ENCODE measurements at regions not wholly inside any gene's neighbourhood (a gene's known extent, or its start where the extent isn't known, plus 50 kb on each side); places are given as distances from the start of the nearest gene placed in this dataset.

DNA sequence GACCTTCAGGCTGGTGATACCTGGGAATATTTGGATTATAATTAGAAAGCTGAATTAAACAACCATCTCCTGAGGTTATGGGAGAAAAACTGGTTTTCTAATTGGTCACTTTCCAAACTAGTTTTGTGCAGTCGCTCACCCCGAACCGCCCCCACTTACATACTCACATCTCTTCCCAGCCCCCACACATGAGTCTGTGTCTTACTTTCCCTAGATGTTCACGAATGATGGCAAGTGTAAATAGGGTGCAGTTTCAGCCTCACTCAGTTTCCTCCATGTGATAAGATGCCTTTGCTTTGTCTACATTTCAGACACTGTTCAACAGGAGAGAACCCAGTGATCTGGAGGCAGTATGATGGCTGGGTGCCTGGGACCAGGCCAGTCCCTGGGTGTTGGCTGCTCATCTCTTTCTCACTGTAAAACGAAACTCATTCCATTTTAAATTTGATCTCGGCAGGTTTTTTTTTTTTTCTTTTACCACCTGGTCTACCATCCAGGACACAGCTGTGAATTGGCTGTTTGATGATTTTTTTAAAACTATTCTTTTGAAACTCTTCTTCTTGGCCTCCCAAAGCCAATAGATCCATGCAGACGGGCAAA, 164.3 kb upstream of the RAB4A start:
- TF ChIP-seq SP1 (IDR thresholded peaks at IDR 0.05), result no peak
- TF ChIP-seq BHLHE40 (IDR thresholded peaks at IDR 0.05; ENCODE audit: borderline replicate concordance), result no peak
- no peak for TF ChIP-seq FOXM1 (IDR thresholded peaks at IDR 0.05; ENCODE audit: borderline replicate concordance)
